HFF-Myc (cell line): ENCODE measurements at regions not wholly inside any gene's neighbourhood (a gene's known extent, or its start where the extent isn't known, plus 50 kb on each side); places are given as distances from the start of the nearest gene placed in this dataset.

Experiments used
- DNase-seq: peaks from one replicate; pipeline ENCODE4 v3.0.0-alpha.2; 2011; ENCODE audit warnings: low read depth; ENCODE audit errors: extremely low read depth
- H3K4me3 ChIP-seq: replicated peaks from 2 replicates; pipeline ENCODE4 v1.5.1; 2011; ENCODE audit warnings: low read depth, mild to moderate bottlenecking, control low read depth, low read length
- TF ChIP-seq, protein P1 (sequence below): IDR thresholded peaks from 2 replicates; pipeline ENCODE4 v1.5.1; 2012; ENCODE audit warnings: mild to moderate bottlenecking, low read depth, low read length, control low read depth; ENCODE audit errors: missing control alignments

GRCh38 chr12:24649634-24650033, 299.3 kb downstream of the BCAT1 start:
- no peak for DNase-seq
- no peak overlapping the region for H3K4me3 ChIP-seq
- TF ChIP-seq, protein P1, sequence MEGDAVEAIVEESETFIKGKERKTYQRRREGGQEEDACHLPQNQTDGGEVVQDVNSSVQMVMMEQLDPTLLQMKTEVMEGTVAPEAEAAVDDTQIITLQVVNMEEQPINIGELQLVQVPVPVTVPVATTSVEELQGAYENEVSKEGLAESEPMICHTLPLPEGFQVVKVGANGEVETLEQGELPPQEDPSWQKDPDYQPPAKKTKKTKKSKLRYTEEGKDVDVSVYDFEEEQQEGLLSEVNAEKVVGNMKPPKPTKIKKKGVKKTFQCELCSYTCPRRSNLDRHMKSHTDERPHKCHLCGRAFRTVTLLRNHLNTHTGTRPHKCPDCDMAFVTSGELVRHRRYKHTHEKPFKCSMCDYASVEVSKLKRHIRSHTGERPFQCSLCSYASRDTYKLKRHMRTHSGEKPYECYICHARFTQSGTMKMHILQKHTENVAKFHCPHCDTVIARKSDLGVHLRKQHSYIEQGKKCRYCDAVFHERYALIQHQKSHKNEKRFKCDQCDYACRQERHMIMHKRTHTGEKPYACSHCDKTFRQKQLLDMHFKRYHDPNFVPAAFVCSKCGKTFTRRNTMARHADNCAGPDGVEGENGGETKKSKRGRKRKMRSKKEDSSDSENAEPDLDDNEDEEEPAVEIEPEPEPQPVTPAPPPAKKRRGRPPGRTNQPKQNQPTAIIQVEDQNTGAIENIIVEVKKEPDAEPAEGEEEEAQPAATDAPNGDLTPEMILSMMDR = no peak

DNA sequence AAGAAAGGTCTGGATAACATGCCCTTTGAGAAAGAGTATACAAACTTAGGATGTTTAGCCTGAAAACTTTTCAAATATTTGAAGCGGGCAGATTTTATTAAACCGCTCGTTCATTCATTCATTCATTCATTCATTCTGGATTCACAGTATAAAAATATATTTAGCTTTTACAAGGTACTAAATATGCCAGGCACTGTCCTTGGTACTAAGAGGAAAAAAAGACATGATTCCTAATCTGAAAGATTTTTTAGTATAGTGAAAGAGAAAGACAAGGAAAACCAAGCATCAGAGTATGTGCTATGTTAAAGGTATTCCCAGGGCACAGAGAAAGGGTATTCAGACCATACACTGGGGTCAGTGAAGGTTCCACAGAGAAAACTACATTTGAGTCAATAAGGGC, 299.7 kb downstream of the BCAT1 start:
- DNase-seq = no peak
- no peak overlapping the region for H3K4me3 ChIP-seq
- TF ChIP-seq, protein P1 = no peak

DNA sequence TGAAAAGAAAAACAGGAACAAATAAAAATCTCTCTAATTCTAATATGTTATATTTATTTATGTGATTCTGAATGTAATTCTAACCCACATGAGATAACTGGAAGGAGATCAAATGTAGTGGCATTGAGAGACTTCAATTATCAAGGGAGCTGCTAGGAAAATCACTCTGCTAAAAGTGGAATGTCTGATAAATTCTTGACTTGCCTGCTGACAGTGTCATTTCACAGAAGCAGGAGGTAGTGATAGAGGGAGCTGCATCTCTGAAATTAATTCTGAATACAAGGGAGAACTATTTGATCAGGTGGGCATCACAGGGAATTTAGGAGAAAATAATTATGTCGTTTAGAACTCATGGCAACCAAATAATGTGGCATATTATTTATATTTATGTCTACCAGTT, 303.6 kb downstream of the BCAT1 start:
- DNase-seq = no peak
- H3K4me3 ChIP-seq = no peak overlapping the region
- TF ChIP-seq, protein P1 = no peak

- DNase-seq = no peak
- no peak overlapping the region for H3K4me3 ChIP-seq
- TF ChIP-seq, protein P1 = no peak
Observed at GRCh38 chr12:24643120-24644119, 305.5 kb downstream of the BCAT1 start.

- TF ChIP-seq, protein P1 = no peak
- DNase-seq = no peak
- no peak overlapping the region for H3K4me3 ChIP-seq
Observed at GRCh38 chr12:24639641-24640040, 309.3 kb downstream of the BCAT1 start.

- TF ChIP-seq, protein P1 = no peak
- no peak overlapping the region for H3K4me3 ChIP-seq
- DNase-seq = no peak
Observed at GRCh38 chr12:24632466-24632865, 316.4 kb downstream of the BCAT1 start.
